IMR-90 (cell line): ENCODE measurements at regions not wholly inside any gene's neighbourhood (a gene's known extent, or its start where the extent isn't known, plus 50 kb on each side); places are given as distances from the start of the nearest gene placed in this dataset.

Experiments
- ATAC-seq: fragments of 200-7000 bp; cut with Tn5 transposase; 2 replicates; pipeline ENCODE4 v1.9.1; 2020; ENCODE audit warnings: low read depth, mild to moderate bottlenecking, moderate library complexity
- BruUV-seq: library from RNA; stranded (reverse); fragments of 400-500 nt; replicated peaks from 2 replicates; lab custom pipeline; 2021; lab: Mats Ljungman, UMichigan
- CTCF ChIA-PET: fragments of 300-600 bp; formaldehyde crosslinking; extraction: SDS; loops from one replicate; lab custom pipeline; 2021; ENCODE audit warnings: antibody characterized with exemption; lab: Yijun Ruan, JAX
- POLR2A ChIA-PET: fragments of 300-600 bp; sonication (Branson Sonifier 250); formaldehyde crosslinking; loops from one replicate; lab custom pipeline; 2022; ENCODE audit warnings: antibody characterized with exemption; ENCODE audit not compliant: unreplicated experiment; lab: Charles Lee
- DNase-seq: peaks from one replicate; pipeline ENCODE4 v3.0.0; 2013
- H2AFZ ChIP-seq: replicated peaks from 2 replicates; pipeline ENCODE3; 2013; ENCODE audit warnings: low read length, mild to moderate bottlenecking; ENCODE audit not compliant: poor library complexity
- H2AK5ac ChIP-seq: 2 replicates; pipeline ENCODE4 v1.6.1; 2013; ENCODE audit warnings: low read depth, low read length, inconsistent platforms
- H2AK9ac ChIP-seq: replicated peaks from 2 replicates; pipeline ENCODE3; 2013; ENCODE audit warnings: mild to moderate bottlenecking, low read depth, low read length, moderate library complexity; ENCODE audit not compliant: poor library complexity
- H2BK120ac ChIP-seq: 2 replicates; pipeline ENCODE4 v1.6.1; 2013; ENCODE audit warnings: low read depth, low read length, inconsistent platforms
- H2BK15ac ChIP-seq: 3 replicates; pipeline ENCODE4 v1.6.1; 2013; ENCODE audit warnings: low read depth, low read length, inconsistent platforms
- H2BK20ac ChIP-seq: 2 replicates; pipeline ENCODE4 v1.6.1; 2013; ENCODE audit warnings: low read depth, mild to moderate bottlenecking, inconsistent platforms, low read length, moderate library complexity
- H2BK5ac ChIP-seq: 2 replicates; pipeline ENCODE4 v1.6.1; 2013; ENCODE audit warnings: mild to moderate bottlenecking, low read depth, low read length, inconsistent platforms; ENCODE audit not compliant: poor library complexity, severe bottlenecking
- H3K14ac ChIP-seq: replicated peaks from 2 replicates; pipeline ENCODE4 v1.6.1; 2013; ENCODE audit warnings: low read depth, low read length, inconsistent platforms
- H3K18ac ChIP-seq: 2 replicates; pipeline ENCODE4 v1.6.1; 2013; ENCODE audit warnings: low read depth, low read length, control low read depth
- H3K23ac ChIP-seq: 2 replicates; pipeline ENCODE4 v1.6.1; 2013; ENCODE audit warnings: low read depth, low read length, inconsistent platforms
- H3K27ac ChIP-seq: 2 replicates; pipeline ENCODE4 v1.5.1; 2013; ENCODE audit warnings: mild to moderate bottlenecking, control low read depth, low read length; ENCODE audit not compliant: insufficient read depth
- H3K27me3 ChIP-seq: 2 replicates; pipeline ENCODE4 v1.6.1; 2013; ENCODE audit warnings: low read length; ENCODE audit not compliant: control insufficient read depth, insufficient read depth
- H3K36me3 ChIP-seq: 2 replicates; pipeline ENCODE4 v1.6.1; 2013; ENCODE audit warnings: low read length, mixed read lengths; ENCODE audit not compliant: control insufficient read depth, insufficient read depth
- H3K4ac ChIP-seq: 2 replicates; pipeline ENCODE4 v1.6.1; 2013; ENCODE audit warnings: low read depth, low read length, inconsistent platforms
- H3K4me1 ChIP-seq: 2 replicates; pipeline ENCODE4 v1.6.1; 2013; ENCODE audit warnings: low read length, mixed read lengths; ENCODE audit not compliant: control insufficient read depth, insufficient read depth
- H3K4me2 ChIP-seq: 2 replicates; pipeline ENCODE4 v1.6.1; 2013; ENCODE audit warnings: low read depth, mild to moderate bottlenecking, control low read depth, low read length, moderate library complexity
- H3K4me3 ChIP-seq: 2 replicates; pipeline ENCODE4 v1.5.1; 2013; ENCODE audit warnings: low read depth, mild to moderate bottlenecking, control low read depth, low read length, moderate library complexity; ENCODE audit not compliant: insufficient read depth
- H3K56ac ChIP-seq: 2 replicates; pipeline ENCODE4 v1.6.1; 2013; ENCODE audit warnings: low read length, inconsistent platforms; ENCODE audit not compliant: insufficient read depth; ENCODE audit errors: extremely low read depth
- H3K79me1 ChIP-seq, 2 experiments: 2 replicates each; pipeline ENCODE4 v1.6.1; 2013; ENCODE audit warnings: low read length in 2 of 2, inconsistent platforms in 1 of 2, low read depth in 1 of 2
- H3K9ac ChIP-seq: 2 replicates; pipeline ENCODE4 v1.6.1; 2013; ENCODE audit warnings: low read depth, low read length, control low read depth
- H3K9me1 ChIP-seq: 2 replicates; pipeline ENCODE4 v1.6.1; 2013; ENCODE audit warnings: low read length, inconsistent platforms; ENCODE audit not compliant: insufficient read depth
- H3K9me3 ChIP-seq: 2 replicates; pipeline ENCODE4 v1.6.1; 2013; ENCODE audit warnings: low read length; ENCODE audit not compliant: control insufficient read depth, insufficient read depth
- H4K20me1 ChIP-seq: 2 replicates; pipeline ENCODE4 v1.6.1; 2013; ENCODE audit warnings: low read length, inconsistent platforms; ENCODE audit not compliant: insufficient read depth
- H4K5ac ChIP-seq: 2 replicates; pipeline ENCODE4 v1.6.1; 2013; ENCODE audit warnings: mild to moderate bottlenecking, low read depth, low read length, control low read depth
- H4K8ac ChIP-seq, 2 experiments: 2 replicates each; pipeline ENCODE4 v1.6.1; 2013; ENCODE audit warnings: low read depth in 2 of 2, low read length in 2 of 2, control low read depth in 1 of 2, inconsistent platforms in 1 of 2
- H4K91ac ChIP-seq: 2 replicates; pipeline ENCODE4 v1.6.1; 2013; ENCODE audit warnings: low read depth, low read length, inconsistent platforms; ENCODE audit not compliant: insufficient read depth
- CEBPB ChIP-seq: IDR thresholded peaks from 2 replicates; pipeline ENCODE4 v1.6.1; 2012; ENCODE audit warnings: low read depth, low read length, improper control_type of control experiment
- CHD1 ChIP-seq: IDR thresholded peaks from 2 replicates; pipeline ENCODE4 v1.6.1; 2012; ENCODE audit warnings: low read depth, low read length, improper control_type of control experiment
- FOS ChIP-seq: fragments of 150-350 bp; IDR thresholded peaks from 2 replicates; pipeline ENCODE4 v1.6.1; 2016; ENCODE audit warnings: low read depth, low read length
- MAFK ChIP-seq: IDR thresholded peaks from 2 replicates; pipeline ENCODE4 v1.6.1; 2012; ENCODE audit warnings: low read depth, low read length, improper control_type of control experiment
- MAZ ChIP-seq: IDR thresholded peaks from 2 replicates; pipeline ENCODE4 v1.6.1; 2012; ENCODE audit warnings: low read depth, mild to moderate bottlenecking, low read length, improper control_type of control experiment, moderate library complexity, borderline replicate concordance
- POLR2A ChIP-seq: IDR thresholded peaks from 2 replicates; pipeline ENCODE4 v1.6.1; 2012; ENCODE audit warnings: mild to moderate bottlenecking, low read depth, low read length
- WGBS, 2 experiments: methylation state at CpG; one replicate each; pipeline versions ENCODE4 v1.1.5 to v1.1.7; 2013; ENCODE audit warnings: missing lambda C conversion rate in 2 of 2; ENCODE audit not compliant: insufficient read length in 1 of 2; ENCODE audit errors: extremely low coverage in 2 of 2; 5-methylcytosine and 5-hydroxymethylcytosine counted together
- dilution Hi-C: fragments of 300-500 bp; cut with HindIII; formaldehyde crosslinking; loops from one replicate; pipeline ENCODE4 v1.14.3; 2018; ENCODE audit warnings: low sequenced_read_pairs; ENCODE audit not compliant: unreplicated experiment
- in situ Hi-C: fragments of 300-500 bp; cut with MboI; formaldehyde crosslinking; loops from 3 replicates; pipeline ENCODE4 v1.14.3; 2019; ENCODE audit warnings: low sequenced_read_pairs, inconsistent platforms, mixed read lengths
- intact Hi-C: fragments of 100-400 bp; cut with micrococcal nuclease; formaldehyde crosslinking; loops from 2 replicates; pipeline ENCODE4 v1.10.0; 2022
- TF ChIP-seq, protein P1 (sequence below): fragments of 150-350 bp; IDR thresholded peaks from 2 replicates; pipeline ENCODE4 v1.6.1; 2017; ENCODE audit warnings: mild to moderate bottlenecking, antibody characterized with exemption, low read length, low read depth

DNA sequence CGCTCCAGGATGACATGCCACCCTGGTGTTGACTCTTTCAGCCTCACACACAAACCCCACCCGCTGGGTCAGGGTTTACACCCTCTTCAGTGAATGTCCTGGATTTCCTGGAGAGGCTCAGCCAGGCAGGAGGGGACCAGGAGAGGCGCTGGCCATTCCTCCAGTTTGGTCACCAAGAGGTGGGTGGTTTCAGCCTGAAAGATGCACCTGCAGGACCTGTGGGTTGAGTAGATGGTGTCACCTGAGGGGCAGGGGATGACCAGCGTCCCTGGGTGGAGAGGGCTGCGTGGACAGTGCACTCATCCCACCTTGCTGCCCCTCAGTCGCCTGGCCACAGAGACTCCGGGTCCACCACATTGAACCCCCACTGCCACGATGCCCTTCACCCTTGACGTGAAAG, 179.7 kb downstream of the ASMT start:
- H3K4me2 ChIP-seq, result no peak overlapping the region
- H3K23ac ChIP-seq, result no peak overlapping the region
- no TSS peak for BruUV-seq
- H3K27ac ChIP-seq, result no peak overlapping the region
- dilution Hi-C loops (no loop called here), in situ Hi-C loops (no loop called here), intact Hi-C loops (no loop called here)
- H4K20me1 ChIP-seq, result no peaks in the 10 kb centered on the region
- no peak overlapping the region for H4K8ac ChIP-seq
- H3K4me1 ChIP-seq, result no peaks in the 10 kb centered on the region
- H3K9me3 ChIP-seq, result peaks cover 8% of the 10 kb centered on the region; the same call in 1 of the 2 replicates
- H3K79me1 ChIP-seq, result no peaks in the 10 kb centered on the region
- H2AK5ac ChIP-seq, result no peak overlapping the region
- TF ChIP-seq MAFK, result no peak
- no peak for TF ChIP-seq CHD1
- no peak for TF ChIP-seq MAZ
- TF ChIP-seq FOS, result no peak
- TF ChIP-seq CEBPB, result no peak
- TF ChIP-seq POLR2A, result no peak
- TF ChIP-seq, protein P1, sequence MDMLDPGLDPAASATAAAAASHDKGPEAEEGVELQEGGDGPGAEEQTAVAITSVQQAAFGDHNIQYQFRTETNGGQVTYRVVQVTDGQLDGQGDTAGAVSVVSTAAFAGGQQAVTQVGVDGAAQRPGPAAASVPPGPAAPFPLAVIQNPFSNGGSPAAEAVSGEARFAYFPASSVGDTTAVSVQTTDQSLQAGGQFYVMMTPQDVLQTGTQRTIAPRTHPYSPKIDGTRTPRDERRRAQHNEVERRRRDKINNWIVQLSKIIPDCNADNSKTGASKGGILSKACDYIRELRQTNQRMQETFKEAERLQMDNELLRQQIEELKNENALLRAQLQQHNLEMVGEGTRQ, result no peak
- WGBS, 2 experiments, result no CpG with 5 or more reads among the region's 9 CpGs
- H3K4ac ChIP-seq, result no peak overlapping the region
- no peak overlapping the region for H2AFZ ChIP-seq
- H2BK120ac ChIP-seq, result no peak overlapping the region
- DNase-seq, result no peak
- no peak overlapping the region for H3K14ac ChIP-seq
- no peak overlapping the region for H2AK9ac ChIP-seq
- H2BK15ac ChIP-seq, result no peak overlapping the region
- ChIA-PET CTCF (no interaction called here), POLR2A (no interaction called here)
- no peaks in the 10 kb centered on the region for H3K36me3 ChIP-seq
- H3K27me3 ChIP-seq, result no peaks in the 10 kb centered on the region
- H3K9me1 ChIP-seq, result no peaks in the 10 kb centered on the region
- H3K18ac ChIP-seq, result no peak overlapping the region
- H3K4me3 ChIP-seq, result no peak overlapping the region
- no peak overlapping the region for H2BK20ac ChIP-seq
- no peak for ATAC-seq
- no peak overlapping the region for H2BK5ac ChIP-seq
- H3K9ac ChIP-seq, result no peak overlapping the region
- no peak overlapping the region for H4K91ac ChIP-seq
- H3K56ac ChIP-seq, result no peak overlapping the region
- no peak overlapping the region for H4K5ac ChIP-seq
